Nephron progenitor cell (in vitro differentiated cells): ENCODE measurements at regions not wholly inside any gene's neighbourhood (a gene's known extent, or its start where the extent isn't known, plus 50 kb on each side); places are given as distances from the start of the nearest gene placed in this dataset.

Experiments used
- DNase-seq: peaks from one replicate; pipeline ENCODE4 v3.0.0; 2021
- H3K27ac Mint-ChIP-seq: 2 replicates; pipeline ENCODE4 v1.8.0; 2021; ENCODE audit warnings: mild to moderate bottlenecking, moderate library complexity, mixed read lengths
- H3K27me3 Mint-ChIP-seq: 2 replicates; pipeline ENCODE4 v1.8.0; 2021; ENCODE audit warnings: mild to moderate bottlenecking, low read depth, mixed read lengths; ENCODE audit not compliant: poor library complexity
- H3K36me3 Mint-ChIP-seq: 2 replicates; pipeline ENCODE4 v1.8.0; 2021; ENCODE audit warnings: low read depth, mixed read lengths
- H3K4me1 Mint-ChIP-seq: 2 replicates; pipeline ENCODE4 v1.8.0; 2021; ENCODE audit warnings: mixed read lengths
- H3K4me3 Mint-ChIP-seq: 2 replicates; pipeline ENCODE4 v1.8.0; 2021; ENCODE audit warnings: mild to moderate bottlenecking, moderate library complexity, mixed read lengths
- H3K9me3 Mint-ChIP-seq: 2 replicates; pipeline ENCODE4 v1.8.0; 2021; ENCODE audit warnings: mild to moderate bottlenecking, moderate library complexity, mixed read lengths
- TF ChIP-seq, protein P1 (sequence below): fragments of 200-600 bp; sonication (generic); IDR thresholded peaks from 2 replicates; pipeline ENCODE4 v1.5.0; 2021; ENCODE audit warnings: antibody characterized with exemption

DNA sequence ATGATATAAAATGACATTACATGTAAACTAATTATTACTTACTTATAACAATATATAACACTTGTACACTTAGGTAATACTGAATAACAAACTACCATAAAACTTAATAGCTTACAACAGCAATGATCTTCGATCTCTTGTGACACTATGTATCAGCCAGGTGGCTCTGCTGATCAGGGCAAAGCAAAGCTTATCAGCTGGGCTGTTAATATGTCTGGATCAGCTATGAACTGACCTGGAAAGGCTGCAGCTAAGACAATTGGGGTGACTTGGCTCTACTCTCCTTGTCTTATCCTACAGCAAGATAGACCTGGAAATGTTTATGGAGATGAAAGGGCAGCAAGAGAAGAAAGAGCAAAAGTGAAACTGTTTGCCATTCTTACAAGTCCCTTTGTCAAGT, 511.3 kb downstream of the TLR4 start:
- TF ChIP-seq, protein P1, sequence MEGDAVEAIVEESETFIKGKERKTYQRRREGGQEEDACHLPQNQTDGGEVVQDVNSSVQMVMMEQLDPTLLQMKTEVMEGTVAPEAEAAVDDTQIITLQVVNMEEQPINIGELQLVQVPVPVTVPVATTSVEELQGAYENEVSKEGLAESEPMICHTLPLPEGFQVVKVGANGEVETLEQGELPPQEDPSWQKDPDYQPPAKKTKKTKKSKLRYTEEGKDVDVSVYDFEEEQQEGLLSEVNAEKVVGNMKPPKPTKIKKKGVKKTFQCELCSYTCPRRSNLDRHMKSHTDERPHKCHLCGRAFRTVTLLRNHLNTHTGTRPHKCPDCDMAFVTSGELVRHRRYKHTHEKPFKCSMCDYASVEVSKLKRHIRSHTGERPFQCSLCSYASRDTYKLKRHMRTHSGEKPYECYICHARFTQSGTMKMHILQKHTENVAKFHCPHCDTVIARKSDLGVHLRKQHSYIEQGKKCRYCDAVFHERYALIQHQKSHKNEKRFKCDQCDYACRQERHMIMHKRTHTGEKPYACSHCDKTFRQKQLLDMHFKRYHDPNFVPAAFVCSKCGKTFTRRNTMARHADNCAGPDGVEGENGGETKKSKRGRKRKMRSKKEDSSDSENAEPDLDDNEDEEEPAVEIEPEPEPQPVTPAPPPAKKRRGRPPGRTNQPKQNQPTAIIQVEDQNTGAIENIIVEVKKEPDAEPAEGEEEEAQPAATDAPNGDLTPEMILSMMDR: no peak
- no peak for DNase-seq
- Mint-ChIP-seq H3K27ac (no peak overlapping the region), H3K9me3 (no peaks in the 10 kb centered on the region), H3K36me3 (no peaks in the 10 kb centered on the region), H3K27me3 (peaks cover 19% of the 10 kb centered on the region), H3K4me1 (no peaks in the 10 kb centered on the region), H3K4me3 (no peak overlapping the region)

DNA sequence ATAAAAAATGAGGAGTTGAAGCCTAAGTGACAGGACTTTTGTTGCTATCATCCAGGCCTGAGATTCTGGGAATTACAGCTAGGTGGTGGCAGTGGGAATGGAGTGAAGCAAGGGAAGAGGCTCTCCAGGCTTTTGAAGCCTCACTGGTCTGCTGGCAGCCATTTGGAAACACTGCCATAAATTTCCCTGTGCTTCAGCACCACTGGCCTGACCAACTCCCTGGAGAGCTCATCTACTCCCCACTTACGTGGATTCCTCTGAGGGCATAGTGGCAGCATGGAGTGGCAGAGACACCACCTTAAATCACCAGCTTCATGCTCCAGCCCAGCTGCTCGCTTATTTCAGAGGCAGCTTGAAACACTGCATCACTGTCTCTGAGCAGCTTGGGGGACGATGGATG, 518.2 kb downstream of the TLR4 start:
- Mint-ChIP-seq H3K36me3 (no peaks in the 10 kb centered on the region), H3K27me3 (no peaks in the 10 kb centered on the region)
- DNase-seq: peak; percentile 37

DNA sequence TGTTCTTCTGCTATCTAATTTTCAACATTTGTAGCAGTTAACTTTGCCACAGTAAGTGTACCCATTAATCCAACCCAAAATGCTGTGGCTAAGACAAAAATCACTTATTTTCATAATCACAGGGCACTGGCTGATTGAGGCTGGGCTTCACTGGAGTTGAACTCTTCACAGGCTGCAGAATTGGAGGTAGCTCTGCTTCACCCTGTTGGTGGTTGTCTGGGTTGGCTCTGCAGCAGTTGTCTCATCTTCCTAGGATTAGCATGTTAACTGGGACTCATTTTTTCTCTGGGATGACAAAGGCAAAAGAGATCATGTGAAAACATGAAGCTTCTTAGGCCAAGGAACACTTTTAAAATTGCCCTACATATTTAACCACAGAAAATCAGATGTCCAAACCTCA, 518.9 kb downstream of the TLR4 start:
- Mint-ChIP-seq H3K27me3 (no peaks in the 10 kb centered on the region), H3K4me1 (peaks cover 13% of the 10 kb centered on the region), H3K36me3 (no peaks in the 10 kb centered on the region), H3K27ac (no peak overlapping the region), H3K9me3 (no peaks in the 10 kb centered on the region), H3K4me3 (no peak overlapping the region)
- DNase-seq: no peak
- TF ChIP-seq, protein P1: no peak

More for the DNA sequence above, 518.2 kb downstream of the TLR4 start:
- Mint-ChIP-seq H3K27ac (no peak overlapping the region), H3K9me3 (no peaks in the 10 kb centered on the region), H3K4me1 (peaks cover 13% of the 10 kb centered on the region), H3K4me3 (peak overlapping the region; percentile 13)
- TF ChIP-seq, protein P1: peak; percentile 44

DNA sequence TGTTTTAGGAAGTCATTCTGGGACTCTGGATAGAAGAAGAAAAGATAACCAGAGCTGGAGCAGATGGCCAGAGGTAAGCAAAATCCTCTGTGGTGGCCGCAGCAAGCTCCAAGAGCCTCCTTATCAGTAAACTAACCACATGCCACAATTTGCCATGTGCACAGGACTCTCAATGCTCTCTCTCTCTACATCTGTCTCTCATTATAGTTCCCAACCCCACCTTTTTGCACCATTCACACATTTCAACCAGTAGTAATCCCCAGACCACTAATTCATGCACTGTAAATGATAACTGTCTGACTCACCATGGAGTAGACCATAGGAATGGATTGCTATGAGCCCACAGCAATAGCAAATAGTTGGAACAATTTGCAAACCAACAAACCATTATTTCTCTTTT, 526.1 kb downstream of the TLR4 start:
- H3K27me3 Mint-ChIP-seq: no peaks in the 10 kb centered on the region
- no peak for DNase-seq
- H3K4me1 Mint-ChIP-seq: no peaks in the 10 kb centered on the region
- H3K36me3 Mint-ChIP-seq: no peaks in the 10 kb centered on the region
- no peak overlapping the region for H3K27ac Mint-ChIP-seq
- no peak overlapping the region for H3K4me3 Mint-ChIP-seq
- TF ChIP-seq, protein P1: no peak
- no peaks in the 10 kb centered on the region for H3K9me3 Mint-ChIP-seq

DNA sequence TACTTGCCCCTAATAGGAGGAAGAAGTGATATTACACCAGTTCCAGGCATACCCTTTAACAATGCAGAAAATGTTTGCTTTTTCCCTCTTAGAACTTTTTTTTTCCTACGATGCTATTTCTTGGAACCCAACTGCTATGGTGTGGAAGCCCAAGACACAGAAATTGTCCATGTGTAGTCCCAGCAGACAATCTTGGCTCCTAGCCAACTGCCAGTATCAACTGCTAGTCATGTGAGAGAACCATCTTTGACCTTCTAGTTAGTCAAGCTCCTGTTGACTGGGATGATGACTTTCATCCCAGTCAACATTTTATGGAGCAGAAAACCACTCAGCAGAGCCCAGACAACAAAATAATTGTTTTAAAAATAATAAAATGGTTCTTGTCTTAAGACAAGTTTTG, 532.4 kb downstream of the TLR4 start:
- Mint-ChIP-seq H3K36me3 (no peaks in the 10 kb centered on the region), H3K27me3 (peaks cover 2% of the 10 kb centered on the region), H3K4me1 (no peaks in the 10 kb centered on the region), H3K9me3 (peaks cover 14% of the 10 kb centered on the region), H3K4me3 (no peak overlapping the region), H3K27ac (no peak overlapping the region)
- TF ChIP-seq, protein P1: no peak
- no peak for DNase-seq

DNA sequence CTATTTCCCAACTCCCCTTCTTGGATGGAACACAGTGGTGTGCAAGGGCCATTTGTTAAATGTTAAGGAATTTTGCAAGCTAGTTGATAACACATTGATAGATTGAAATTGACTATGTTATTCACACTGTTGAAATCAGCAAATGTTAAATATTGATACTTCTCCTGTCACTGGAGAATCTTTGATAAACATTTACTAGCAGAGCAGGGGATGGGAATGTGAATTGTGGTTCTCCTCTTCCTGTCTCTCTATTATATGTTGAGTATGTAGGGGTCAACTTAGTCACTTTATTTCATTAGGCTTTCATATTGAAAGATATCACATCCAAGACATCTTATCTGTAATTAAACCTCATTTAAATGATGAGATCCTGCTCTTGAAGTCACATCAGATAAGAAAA, 533.9 kb downstream of the TLR4 start:
- Mint-ChIP-seq H3K27ac (no peak overlapping the region), H3K9me3 (peaks cover 25% of the 10 kb centered on the region), H3K36me3 (no peaks in the 10 kb centered on the region), H3K27me3 (peaks cover 2% of the 10 kb centered on the region), H3K4me3 (no peak overlapping the region), H3K4me1 (no peaks in the 10 kb centered on the region)
- TF ChIP-seq, protein P1: no peak
- no peak for DNase-seq
